Fibroblast of the aortic adventitia (primary cell): ENCODE measurements at regions not wholly inside any gene's neighbourhood (a gene's known extent, or its start where the extent isn't known, plus 50 kb on each side); places are given as distances from the start of the nearest gene placed in this dataset.

Source experiments
- DNase-seq: peaks from one replicate; pipeline ENCODE4 v3.0.0-alpha.2; 2010; ENCODE audit warnings: low read depth
- H3K4me3 ChIP-seq: 2 replicates; pipeline ENCODE4 v1.5.1; 2011; ENCODE audit warnings: low read depth, mild to moderate bottlenecking, control low read depth, low read length, moderate library complexity
- CTCF ChIP-seq: IDR thresholded peaks from 2 replicates; pipeline ENCODE4 v1.5.1; 2011; ENCODE audit warnings: mild to moderate bottlenecking, low read length, control low read depth, inconsistent platforms; ENCODE audit not compliant: insufficient read depth

- H3K4me3 ChIP-seq, result no peak overlapping the region
- no peak for DNase-seq
- TF ChIP-seq CTCF, result no peak
Measured at GRCh38 chr9:118438810-118439209, 734.6 kb downstream of the TLR4 start.

DNA sequence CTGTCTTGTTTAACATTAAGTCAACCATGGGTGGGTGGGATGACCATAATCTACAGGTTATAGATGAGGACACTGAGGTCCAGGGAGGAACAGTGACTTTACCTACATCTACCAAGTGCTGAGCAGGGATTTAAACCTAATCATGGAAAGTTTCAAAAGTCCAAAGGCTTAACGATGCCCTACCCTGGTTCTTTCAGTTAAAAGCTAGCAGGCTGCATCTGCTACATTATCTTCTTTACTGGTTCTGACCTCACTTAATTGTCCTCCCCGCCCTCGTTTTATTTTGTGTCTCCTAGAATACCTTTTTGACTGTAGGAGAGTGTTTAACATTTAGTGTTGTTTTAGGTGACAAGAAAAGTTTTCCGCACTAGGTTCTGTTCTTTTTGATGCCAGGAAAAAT lies 735.2 kb downstream of the TLR4 start:
- no peak overlapping the region for H3K4me3 ChIP-seq
- TF ChIP-seq CTCF, result no peak
- DNase-seq, result no peak

DNA sequence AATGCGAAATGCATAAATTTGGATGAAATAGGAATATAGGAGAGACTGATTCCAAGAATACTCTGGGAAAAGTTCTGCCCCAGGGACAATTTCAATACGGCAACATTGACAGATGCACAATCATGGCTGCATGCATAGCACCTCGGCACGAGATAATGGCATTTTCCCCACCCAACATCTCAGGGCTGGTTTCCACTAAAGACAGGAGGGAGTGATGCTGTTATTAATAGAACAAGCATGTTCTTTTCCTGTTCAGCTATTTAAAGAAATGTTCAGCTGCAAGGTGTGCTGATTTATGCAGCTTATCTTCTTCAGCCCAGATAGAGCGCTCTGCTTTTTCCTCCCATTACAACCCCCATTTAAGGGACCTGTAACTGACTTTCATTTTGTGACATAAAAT lies 740.2 kb downstream of the TLR4 start:
- no peak overlapping the region for H3K4me3 ChIP-seq
- no peak for DNase-seq

GRCh38 chr9:118446943-118447639 lies 742.9 kb downstream of the TLR4 start:
- no peak for TF ChIP-seq CTCF
- no peak overlapping the region for H3K4me3 ChIP-seq
- DNase-seq, result no peak

More for the DNA sequence above, 740.2 kb downstream of the TLR4 start:
- TF ChIP-seq CTCF, result no peak

DNA sequence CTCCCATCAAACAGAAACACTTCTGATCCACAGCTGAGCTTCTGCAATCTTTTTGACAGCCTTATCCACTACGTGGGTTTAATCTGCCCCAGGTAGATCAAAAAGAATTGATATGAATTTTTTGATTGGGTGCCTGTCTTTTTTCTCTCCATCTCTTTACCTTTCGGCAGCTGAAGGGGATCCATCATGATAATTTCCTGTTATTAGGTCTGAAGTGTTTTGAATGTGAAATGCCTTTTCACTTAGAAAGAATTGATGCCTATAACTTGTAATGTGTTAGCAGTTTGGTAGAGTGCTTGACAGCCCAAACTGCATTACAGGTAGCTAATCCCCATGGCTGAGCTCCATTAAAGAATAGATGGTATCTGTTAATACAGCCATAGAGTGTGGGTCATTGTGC lies 745.4 kb downstream of the TLR4 start:
- no peak for TF ChIP-seq CTCF
- DNase-seq, result no peak

GRCh38 chr9:118455259-118455658 lies 751.1 kb downstream of the TLR4 start:
- no peak for TF ChIP-seq CTCF
- H3K4me3 ChIP-seq, result no peak overlapping the region
- no peak for DNase-seq

More for the DNA sequence above, 745.4 kb downstream of the TLR4 start:
- H3K4me3 ChIP-seq, result no peak overlapping the region

GRCh38 chr9:118455788-118456187 lies 751.6 kb downstream of the TLR4 start:
- no peak for DNase-seq
- no peak for TF ChIP-seq CTCF
- H3K4me3 ChIP-seq, result no peak overlapping the region
